GM18867 (cell line): ENCODE measurements at regions not wholly inside any gene's neighbourhood (a gene's known extent, or its start where the extent isn't known, plus 50 kb on each side); places are given as distances from the start of the nearest gene placed in this dataset.

Experiments used
- ATAC-seq: cut with Tn5 transposase; IDR thresholded peaks from one replicate; pipeline ENCODE4 v1.9.1; 2021; ENCODE audit warnings: mild to moderate bottlenecking, moderate library complexity; ENCODE audit not compliant: unreplicated experiment

DNA sequence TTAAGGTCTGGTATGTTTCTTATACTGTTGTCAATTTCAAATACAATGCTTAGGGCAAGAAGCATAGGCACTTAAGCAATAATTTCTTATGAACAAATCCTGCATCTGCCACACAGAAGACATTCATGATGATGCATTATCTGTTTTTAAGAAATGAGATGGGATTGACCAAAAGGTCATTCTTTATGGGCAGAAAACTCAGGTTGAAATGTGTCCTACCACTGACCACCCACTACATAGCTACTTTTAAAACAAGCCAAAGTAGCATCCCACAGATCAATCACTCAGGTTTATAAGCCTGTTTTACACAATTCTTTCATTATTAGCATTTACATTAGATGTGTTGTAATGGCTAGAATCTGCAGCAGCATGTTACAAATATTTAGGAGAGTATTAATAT lies 617.8 kb downstream of the PCDH7 start:
- no peak for ATAC-seq

DNA sequence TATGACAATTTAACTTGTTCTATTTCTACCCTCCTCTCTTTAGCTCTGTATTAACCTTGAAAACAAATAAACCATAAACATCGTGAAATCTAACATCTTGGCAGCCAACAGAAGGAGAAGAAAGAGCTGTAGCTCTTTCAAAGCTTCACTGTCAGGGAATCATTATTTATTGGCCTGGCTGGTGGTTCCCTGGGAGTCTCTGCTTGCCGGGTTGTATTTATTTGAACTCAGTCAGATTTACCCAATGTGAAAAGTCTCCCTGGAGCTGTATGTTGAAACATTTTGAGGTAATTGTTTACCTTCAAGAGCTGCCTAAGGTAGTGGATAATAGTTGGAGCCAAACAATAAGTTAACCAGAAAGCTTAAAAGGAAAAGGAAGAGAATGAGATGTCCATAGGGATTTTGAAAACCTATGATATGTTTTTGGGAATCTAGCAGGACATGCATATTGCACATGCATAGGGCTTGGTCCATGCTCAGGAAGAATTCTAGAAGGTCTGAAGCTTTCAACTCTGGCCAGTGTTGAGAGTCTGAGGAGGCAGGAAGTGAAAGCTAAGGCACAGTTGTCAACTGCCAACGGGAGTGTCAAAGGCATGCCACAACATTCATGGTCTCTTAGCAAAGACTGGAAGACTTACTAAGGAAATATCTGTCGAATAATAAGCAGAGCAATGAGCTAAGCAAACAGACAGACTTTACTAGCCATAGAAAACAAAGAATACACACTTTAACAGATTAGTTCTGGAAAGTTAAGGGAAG lies 621.6 kb downstream of the PCDH7 start:
- ATAC-seq, result no peak

DNA sequence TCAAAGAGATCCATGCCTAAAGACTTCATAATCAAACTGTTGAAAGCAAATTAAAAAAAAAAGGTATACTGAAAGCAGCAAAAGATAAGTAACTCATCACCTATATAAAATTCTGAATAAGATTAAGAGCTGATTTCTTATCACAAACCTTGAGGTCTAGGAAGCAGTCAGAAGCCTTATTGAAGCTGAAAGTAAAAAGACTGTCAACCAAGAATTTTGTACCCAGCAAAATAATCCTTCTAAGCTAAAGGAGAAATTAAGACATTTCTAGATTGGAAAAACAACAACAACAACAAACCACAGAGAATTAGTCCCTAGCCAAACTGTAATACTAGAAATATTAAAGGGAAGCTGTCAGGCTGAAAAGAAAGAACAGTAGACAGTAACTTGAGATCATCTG lies 622.9 kb downstream of the PCDH7 start:
- no peak for ATAC-seq

DNA sequence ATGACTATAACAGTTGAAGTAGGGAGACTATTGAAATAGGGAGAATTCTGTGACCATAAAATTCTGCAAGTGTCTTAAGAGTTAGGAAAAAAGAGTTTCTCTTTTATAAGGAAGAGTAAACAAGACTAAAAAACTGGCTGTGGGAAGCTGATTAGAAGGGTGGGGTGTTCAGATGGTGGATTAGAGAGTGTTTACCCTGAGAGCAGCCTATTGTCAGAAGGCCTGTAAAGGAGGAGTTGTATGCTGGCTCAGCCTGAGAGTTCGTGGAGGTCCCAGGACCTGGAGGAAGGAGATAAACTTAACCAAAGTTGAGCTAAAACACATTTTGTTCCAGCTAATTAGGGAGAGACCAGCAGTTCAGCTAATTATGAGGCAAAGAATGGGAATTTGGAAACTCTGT lies 629.7 kb downstream of the PCDH7 start:
- no peak for ATAC-seq

DNA sequence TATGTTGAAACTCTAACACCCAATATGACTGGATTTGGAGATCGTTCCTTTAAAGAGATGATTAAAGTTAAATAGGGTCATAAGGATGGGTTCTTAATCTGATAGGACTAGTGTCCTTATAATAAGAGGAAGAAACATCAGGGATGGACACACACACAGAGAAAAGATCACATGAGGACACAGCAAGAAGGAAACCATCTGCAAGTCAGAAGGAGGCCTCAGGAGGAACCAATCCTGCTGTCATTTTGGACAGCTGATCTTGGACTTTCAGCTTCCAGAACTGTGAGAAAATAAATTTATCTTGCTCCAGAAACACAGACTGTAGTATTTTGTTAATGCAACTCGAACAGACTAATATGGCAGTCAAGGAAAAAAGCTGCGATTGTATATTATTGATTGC lies 631.5 kb downstream of the PCDH7 start:
- ATAC-seq, result no peak

DNA sequence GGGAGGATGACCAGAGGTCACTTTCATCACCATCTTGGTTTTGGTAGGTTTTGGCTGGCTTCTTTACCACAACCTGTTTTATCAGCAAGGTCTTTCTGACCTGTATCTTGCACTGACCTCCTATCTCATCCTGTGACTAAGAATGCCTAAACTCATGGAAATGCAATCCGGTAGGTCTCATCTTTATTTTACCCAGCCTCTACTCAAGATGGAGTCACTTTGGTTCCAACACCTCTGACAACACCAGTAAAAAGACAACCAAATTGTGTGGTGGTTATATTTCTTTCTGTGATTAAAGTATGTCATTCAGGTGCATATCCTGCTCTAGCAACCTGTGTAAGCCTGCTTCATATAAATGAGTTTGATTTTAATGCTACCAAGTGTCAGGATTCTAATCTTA lies 636.7 kb downstream of the PCDH7 start:
- ATAC-seq, result no peak

DNA sequence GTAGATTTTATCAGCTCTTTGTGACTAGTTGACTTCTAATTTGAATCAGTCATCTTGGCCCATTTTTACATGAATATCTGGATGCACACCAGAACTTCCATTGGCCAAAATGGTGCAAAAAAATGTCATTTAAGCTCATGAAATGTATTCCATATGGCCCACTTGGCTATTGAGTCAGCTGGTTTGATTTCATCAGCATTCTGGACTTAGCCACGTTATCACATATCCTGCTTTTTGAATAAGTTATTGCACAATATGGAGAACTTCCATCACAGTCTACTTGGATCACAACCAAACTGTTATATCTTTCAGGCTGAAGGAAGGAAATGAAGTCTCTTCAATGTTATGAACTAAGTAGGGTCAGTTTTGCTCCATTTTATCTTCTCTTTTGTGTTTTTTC lies 640.6 kb downstream of the PCDH7 start:
- no peak for ATAC-seq

DNA sequence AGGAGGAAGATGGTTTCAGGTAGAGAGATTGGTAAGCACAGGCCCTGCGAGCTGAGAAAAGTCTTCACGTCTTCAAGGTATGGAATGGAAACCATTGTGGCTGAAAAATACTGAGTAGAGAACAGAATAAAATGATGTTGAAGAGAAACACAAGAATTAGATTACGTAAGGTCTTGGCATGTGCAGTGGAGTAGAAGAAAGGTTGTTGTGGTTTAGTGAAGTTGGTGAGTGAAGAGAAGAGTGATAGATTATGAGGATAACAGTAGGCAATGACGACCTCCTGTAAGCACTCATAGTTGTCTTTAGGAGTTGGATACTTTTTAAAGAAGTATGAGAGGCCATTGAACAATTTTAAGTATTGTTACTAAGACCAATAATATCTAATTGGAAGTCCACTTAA lies 642.6 kb downstream of the PCDH7 start:
- ATAC-seq, result no peak

DNA sequence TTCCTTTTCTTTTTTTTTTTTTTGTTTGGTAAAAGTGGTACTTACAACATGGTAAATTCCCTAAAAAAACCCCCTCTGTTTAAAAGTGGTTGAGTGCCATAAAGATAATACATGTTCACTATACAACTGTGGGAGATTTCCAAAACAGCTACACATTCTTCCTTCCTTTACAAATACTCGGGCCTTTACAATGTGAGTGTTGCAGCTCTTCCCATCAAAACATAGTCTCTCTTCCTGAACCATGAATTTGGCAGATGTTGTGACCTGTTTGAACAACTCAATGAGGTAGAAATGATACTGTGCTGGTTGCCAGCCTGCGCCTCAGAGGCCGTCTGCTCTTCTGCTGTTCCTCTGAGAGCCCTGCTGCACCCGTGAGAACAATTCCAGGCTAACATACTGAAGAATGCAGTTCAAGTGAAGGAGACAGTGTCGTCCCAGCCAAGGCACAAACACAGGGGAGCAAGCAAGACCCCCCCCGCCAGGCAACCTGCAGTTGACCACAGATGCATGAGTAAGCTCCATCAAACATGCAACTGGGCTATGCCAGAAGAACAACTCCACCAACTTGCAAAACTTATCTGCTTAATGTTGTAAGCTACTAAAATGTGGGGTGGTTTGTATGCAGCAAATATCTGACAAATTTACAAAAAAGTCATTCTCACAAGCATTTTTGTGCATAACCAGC lies 645.0 kb downstream of the PCDH7 start:
- ATAC-seq, result no peak

DNA sequence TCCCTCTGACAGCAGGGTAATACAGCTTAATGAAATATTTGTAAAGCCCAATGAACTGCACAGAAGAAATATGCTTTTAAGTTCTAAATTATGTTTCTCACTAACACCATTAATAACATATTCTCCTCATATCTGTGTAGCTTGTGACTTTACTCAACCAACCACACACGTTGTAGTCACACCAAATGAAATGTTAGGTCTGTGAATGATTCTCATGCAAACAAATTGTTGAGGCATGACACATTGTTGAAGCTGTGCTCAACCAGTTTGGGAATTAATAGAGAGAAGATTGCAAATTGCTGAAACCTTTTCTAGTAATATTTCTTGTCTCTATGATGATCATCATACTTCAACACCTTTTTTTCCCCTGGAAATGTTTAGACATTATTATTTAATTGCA lies 645.9 kb downstream of the PCDH7 start:
- no peak for ATAC-seq

DNA sequence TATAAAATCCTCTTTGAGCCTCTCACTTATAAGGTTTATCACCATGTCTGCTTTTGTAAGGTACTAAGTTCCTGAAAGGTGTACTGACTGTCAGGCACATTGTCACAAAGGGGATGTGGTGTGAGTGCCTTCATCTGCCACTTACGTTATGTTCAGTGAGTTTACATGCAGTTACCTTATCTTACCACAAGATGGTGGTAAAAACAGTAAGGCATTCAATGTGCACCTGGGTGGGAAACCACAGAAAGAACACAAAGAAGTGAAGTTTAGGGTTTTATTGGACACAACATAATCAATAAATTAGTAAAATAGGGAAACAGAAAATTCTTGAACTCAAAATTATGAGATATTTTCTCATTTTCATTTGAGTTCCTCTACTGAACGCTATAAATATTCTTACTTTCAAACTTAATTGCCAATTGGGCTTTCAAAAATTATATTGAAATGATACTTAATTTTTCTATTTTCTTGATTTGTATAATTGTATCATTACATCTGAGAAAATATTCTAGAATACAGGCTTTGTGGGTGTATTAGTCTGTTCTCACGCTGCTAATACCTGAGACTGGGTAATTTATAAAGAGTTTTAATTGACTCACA lies 650.8 kb downstream of the PCDH7 start:
- peak; percentile 99 for ATAC-seq

DNA sequence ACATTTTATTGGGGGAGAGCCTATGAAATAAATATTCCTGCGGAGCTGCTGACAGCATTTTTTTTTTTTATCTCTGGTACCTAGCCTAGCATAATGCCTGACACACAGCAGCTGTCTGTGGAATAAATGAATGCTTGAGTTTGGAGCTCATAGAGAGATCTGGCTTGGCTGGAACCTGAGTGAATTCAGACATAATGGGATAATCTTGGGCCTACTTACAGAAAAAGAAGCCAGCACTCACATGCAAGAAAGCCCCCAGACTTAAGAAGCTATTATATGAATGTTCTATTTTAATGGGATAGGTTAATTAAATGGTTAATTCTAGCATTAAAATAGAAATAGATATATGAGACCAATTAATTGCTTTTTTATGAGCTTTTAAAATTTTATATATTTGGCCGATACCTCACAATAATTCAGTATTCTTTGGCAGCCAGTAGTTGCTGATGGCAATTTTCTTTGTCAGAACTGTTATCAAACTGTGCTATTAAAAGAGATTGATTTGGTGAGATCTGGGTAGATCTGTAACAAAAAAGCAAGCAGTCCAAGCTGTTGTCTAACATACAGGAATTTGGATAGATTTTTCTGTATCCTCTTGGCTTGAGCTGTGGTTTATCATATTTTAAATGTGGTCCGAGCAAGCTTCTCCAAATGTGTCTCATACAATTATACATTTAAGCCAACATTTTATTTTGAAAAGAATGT lies 654.2 kb downstream of the PCDH7 start:
- ATAC-seq, result no peak

DNA sequence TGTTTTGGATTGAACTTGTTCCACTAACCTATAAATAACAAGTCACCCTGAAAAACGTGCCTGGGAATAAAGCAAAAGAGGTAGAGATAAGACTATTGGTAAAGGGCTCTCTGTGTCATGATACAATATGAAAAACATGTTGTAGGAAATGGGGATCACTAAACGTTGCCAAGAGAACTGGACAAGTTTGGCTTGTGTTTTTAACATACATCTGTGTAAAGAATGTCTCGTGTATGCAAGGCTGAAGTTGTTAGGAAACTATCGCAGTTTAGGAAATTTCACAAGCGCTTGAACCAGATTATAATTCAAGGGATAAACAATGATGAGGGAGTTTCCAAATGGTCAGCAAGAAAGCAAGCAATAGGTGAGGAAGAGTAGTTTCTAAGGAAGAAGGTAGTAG lies 655.8 kb downstream of the PCDH7 start:
- no peak for ATAC-seq

DNA sequence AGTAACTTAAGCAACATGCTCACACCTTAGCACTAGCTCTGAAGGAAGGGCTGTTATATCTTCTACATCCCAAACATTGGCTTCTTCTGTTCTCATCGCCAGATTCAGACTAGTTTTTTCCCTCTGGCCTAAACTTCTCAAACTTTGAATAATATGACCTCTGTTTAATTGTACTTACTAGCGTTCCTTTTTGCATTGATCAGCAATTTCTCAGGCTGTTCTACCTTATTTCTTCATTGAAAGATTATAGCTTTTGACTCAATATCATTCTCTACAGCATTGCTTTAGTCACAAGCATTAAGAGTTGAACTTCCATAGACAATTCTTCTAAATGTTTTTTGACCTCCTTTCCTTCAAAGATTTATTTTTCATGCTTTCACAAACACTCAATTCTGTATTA lies 659.2 kb downstream of the PCDH7 start:
- ATAC-seq, result no peak

DNA sequence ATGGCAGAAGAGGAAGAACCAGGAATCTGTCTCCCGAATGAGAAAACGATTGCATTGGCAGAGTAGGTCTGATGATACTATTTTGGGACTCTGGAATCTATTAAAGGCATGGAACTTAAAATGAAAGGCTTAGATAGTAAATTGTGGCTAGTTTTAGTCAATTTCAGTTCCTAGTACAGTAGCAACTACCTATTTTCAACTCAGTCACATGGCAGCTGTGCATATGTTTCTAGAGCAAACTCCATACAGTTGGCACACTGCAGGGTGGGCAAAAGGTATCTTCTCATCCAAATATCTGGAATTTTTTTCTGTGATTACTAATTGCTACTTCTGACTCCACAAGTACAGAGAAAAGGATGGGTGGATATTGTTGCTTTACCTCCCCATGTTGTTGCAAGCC lies 663.6 kb downstream of the PCDH7 start:
- ATAC-seq, result no peak

DNA sequence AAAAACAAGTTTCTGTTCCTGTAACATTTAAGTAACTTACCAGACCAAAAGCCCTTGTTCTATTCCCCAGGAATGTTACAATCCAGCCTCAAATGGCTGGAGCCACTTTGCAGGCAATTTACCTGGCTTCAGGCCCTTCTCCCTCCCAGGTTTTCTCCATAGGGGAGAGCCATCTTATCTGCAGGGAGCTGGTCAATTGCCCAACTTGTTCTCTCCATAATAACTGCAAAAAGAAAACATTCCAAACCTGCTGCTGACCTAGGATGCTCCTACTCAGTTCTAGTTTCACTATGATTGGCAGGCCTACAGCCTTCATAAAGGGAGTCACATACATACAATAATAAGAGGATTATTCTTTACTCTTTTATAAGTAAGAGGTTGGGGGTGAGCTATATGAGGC lies 670.7 kb downstream of the PCDH7 start:
- no peak for ATAC-seq

DNA sequence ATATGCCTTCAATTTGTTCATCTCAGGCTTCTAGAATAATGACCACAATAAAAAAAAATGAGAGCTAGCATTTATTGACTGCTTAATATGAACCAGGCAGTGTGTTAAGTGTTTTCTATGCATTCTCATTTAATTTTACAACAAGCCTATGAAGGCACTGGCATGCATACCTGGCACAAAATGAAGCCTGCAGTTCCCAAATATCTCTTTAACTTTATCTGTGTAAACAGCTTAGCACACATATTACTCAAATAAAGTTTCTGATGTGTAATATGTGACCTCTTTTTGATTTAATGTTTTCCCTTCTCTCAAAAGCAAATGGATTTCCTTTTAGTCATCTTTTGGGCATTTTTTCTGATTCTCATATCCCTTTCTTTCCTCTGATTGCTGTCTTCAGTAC lies 671.8 kb downstream of the PCDH7 start:
- no peak for ATAC-seq

DNA sequence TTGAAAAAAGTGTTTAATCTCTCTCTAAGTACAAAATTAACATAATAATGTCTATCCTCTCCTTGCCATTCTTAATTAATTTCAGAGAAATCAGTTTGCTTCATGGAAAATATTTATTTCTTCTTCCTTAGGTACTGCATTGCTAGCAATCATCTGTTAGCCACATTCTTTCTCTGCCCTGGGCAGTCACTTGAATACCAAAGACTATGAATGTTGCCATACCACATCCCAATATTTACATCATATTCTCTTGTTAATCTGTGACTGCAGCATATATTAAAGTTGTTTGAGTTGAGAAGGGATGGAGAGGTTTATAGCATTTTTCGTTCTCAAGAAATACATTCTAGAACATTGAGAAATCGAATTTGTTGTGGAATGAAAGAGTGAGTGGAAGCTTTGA lies 672.8 kb downstream of the PCDH7 start:
- ATAC-seq, result no peak

DNA sequence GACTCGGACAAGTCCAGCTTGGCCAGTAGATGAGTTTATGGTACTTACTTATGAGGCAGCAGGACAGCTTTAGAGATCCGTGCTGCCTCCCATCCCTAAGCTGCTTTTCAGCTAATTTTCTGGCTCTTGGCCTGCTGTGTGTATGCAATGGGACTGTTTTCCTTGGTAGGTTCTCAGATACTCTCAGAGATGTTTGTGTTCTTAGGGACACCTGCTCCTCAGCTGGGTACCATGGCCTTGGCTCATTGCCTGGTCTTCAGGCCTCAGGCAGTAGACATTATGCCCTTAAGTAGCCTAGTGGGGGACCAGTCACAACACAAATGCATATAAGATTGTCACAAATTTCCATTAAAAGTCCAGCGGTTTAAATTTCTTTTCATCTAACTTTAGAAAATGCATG lies 688.0 kb downstream of the PCDH7 start:
- ATAC-seq, result no peak

DNA sequence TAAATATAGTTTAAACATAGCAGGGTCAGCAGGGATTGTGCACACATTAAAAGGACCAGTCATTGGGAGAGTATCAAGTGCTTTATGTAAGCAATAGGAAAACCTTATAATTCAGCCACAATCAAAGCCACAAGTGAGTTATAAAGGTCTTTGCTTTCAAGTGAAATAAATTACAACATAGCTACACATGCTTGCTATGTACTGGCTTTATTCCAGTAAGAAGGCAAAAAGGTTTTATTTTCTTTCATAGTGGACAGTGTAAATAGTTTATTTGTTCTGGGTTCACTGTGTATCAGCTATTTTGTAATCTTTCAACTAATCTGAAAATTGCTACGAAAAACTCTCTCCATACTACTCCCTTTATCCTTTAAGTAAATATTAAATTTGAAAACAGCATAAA lies 691.4 kb downstream of the PCDH7 start:
- ATAC-seq, result no peak

DNA sequence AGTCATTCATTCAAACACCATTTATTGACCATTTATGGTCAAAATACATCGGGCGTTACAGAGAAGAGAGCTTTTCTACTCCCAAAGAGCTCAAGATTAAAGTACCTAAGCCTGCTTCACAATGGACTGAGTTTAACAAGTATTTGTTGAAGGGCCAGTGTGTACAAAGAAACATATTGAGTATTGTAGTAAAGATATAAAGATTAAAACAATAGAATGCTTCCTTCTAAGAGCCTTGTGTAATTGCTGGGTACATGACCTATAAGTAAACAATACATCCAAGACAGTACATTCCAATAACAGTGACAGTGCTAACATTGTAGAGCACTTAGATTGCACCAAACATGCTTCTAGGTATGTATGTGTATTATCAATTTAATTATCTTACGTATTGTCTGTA lies 695.5 kb downstream of the PCDH7 start:
- ATAC-seq, result no peak

DNA sequence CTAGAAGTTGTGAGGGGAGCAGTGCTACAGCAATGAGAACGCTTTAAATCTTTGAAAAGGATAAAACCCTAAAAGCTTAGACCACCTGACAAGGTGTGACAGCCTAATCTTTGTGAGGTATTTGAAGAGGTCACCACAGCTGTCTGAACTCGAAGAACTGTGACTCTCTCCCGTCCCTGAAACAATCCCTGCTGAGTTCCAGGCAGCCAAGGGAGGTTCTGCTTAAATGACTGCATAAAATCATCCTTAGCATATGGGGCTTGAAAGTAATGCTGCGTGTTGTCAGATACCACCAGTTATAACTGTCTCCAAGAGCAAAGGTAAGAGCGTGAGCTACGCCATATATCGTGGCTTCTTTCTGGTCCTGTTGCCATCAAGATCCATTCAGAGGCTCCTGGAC lies 696.3 kb downstream of the PCDH7 start:
- ATAC-seq, result no peak
